HEK293 (cell line): ENCODE measurements at regions not wholly inside any gene's neighbourhood (a gene's known extent, or its start where the extent isn't known, plus 50 kb on each side); places are given as distances from the start of the nearest gene placed in this dataset.

Experiments
- CTCF ChIA-PET: fragments of 350-600 bp; formaldehyde crosslinking; extraction: SDS; loops from one replicate; lab custom pipeline; 2021; ENCODE audit warnings: antibody characterized with exemption; lab: Yijun Ruan, JAX
- POLR2A ChIA-PET: fragments of 300-600 bp; formaldehyde crosslinking; extraction: SDS; loops from one replicate; lab custom pipeline; 2020; ENCODE audit warnings: antibody characterized with exemption, inconsistent platforms; lab: Yijun Ruan, JAX
- H3K27ac ChIP-seq: fragments of 200-500 bp; sonication (Bioruptor generic); 2 replicates; pipeline ENCODE4 v1.5.1; 2014; ENCODE audit warnings: low read depth, low read length, control low read depth, inconsistent platforms; ENCODE audit errors: extremely low read depth
- H3K36me3 ChIP-seq, 2 experiments: fragments of 200-500 bp in 1 of 2; sonication (Bioruptor generic) in 1 of 2; 1 replicate in 1 of 2; 2 replicates in 1 of 2; pipeline ENCODE4 v1.5.1; 2014 to 2017; ENCODE audit warnings: inconsistent platforms in 2 of 2, low read length in 2 of 2; ENCODE audit not compliant: control insufficient read depth in 2 of 2, insufficient read depth in 1 of 2
- H3K4me1 ChIP-seq: fragments of 200-500 bp; sonication (Bioruptor generic); 2 replicates; pipeline ENCODE4 v1.5.1; 2014; ENCODE audit warnings: mild to moderate bottlenecking, low read length, inconsistent platforms; ENCODE audit not compliant: control insufficient read depth, insufficient read depth
- H3K4me3 ChIP-seq: 2 replicates; pipeline ENCODE4 v1.5.1; 2011; ENCODE audit warnings: low read depth, mild to moderate bottlenecking, control low read depth, low read length, moderate library complexity
- H3K9me3 ChIP-seq: fragments of 200-500 bp; sonication (Bioruptor generic); 2 replicates; pipeline ENCODE4 v1.5.1; 2014; ENCODE audit warnings: low read depth, low read length, inconsistent platforms; ENCODE audit not compliant: control insufficient read depth, insufficient read depth
- HOXC10 ChIP-seq: sonication (generic); formaldehyde crosslinking; IDR thresholded peaks from 2 replicates; pipeline ENCODE4 v1.8.1; 2023; ENCODE audit warnings: mild to moderate bottlenecking, missing genetic modification reagents
- SALL2 ChIP-seq: fragments of 450-650 bp; formaldehyde crosslinking; IDR thresholded peaks from 2 replicates; pipeline ENCODE4 v1.5.0; 2017; ENCODE audit warnings: missing biosample characterization, mild to moderate bottlenecking, missing genetic modification characterization, borderline replicate concordance
- SCRT1 ChIP-seq: fragments of 450-650 bp; formaldehyde crosslinking; IDR thresholded peaks from 2 replicates; pipeline ENCODE4 v1.5.1; 2016; ENCODE audit warnings: missing biosample characterization, missing genetic modification characterization, borderline replicate concordance
- SCRT2 ChIP-seq: fragments of 450-650 bp; formaldehyde crosslinking; IDR thresholded peaks from 2 replicates; pipeline ENCODE4 v1.5.1; 2016; ENCODE audit warnings: missing biosample characterization, missing genetic modification characterization
- SP7 ChIP-seq: fragments of 450-650 bp; formaldehyde crosslinking; IDR thresholded peaks from 2 replicates; pipeline ENCODE4 v1.5.1; 2016; ENCODE audit warnings: missing biosample characterization, missing genetic modification characterization
- TRIM28 ChIP-seq: IDR thresholded peaks from 2 replicates; pipeline ENCODE4 v1.6.1; 2011; ENCODE audit warnings: low read length, control low read depth, borderline replicate concordance
- ZNF112 ChIP-seq: fragments of 450-650 bp; formaldehyde crosslinking; IDR thresholded peaks from 2 replicates; pipeline ENCODE4 v1.5.0; 2017; ENCODE audit warnings: missing biosample characterization, missing genetic modification characterization
- ZNF138 ChIP-seq: fragments of 450-650 bp; formaldehyde crosslinking; IDR thresholded peaks from 2 replicates; pipeline ENCODE4 v1.5.1; 2016; ENCODE audit warnings: missing biosample characterization, missing genetic modification characterization, borderline replicate concordance
- ZNF157 ChIP-seq: fragments of 450-650 bp; formaldehyde crosslinking; IDR thresholded peaks from 2 replicates; pipeline ENCODE4 v1.5.1; 2016; ENCODE audit warnings: missing biosample characterization, missing genetic modification characterization
- ZNF184 ChIP-seq: fragments of 450-650 bp; IDR thresholded peaks from 2 replicates; pipeline ENCODE4 v1.5.1; 2018; ENCODE audit warnings: missing biosample characterization, mild to moderate bottlenecking, missing genetic modification characterization
- ZNF266 ChIP-seq: fragments of 450-650 bp; formaldehyde crosslinking; IDR thresholded peaks from 2 replicates; pipeline ENCODE4 v1.5.1; 2016; ENCODE audit warnings: missing biosample characterization, missing genetic modification characterization, low read depth
- ZNF747 ChIP-seq: fragments of 450-650 bp; formaldehyde crosslinking; IDR thresholded peaks from 2 replicates; pipeline ENCODE4 v1.5.1; 2016; ENCODE audit warnings: missing biosample characterization, missing genetic modification characterization
- ZNF791 ChIP-seq: fragments of 450-650 bp; formaldehyde crosslinking; IDR thresholded peaks from 2 replicates; pipeline ENCODE4 v1.5.1; 2016; ENCODE audit warnings: missing biosample characterization, missing genetic modification characterization
- TF ChIP-seq, protein P1 (sequence below): fragments of 450-650 bp; formaldehyde crosslinking; conservative IDR thresholded peaks from 2 replicates; pipeline ENCODE4 v1.5.1; 2016; ENCODE audit warnings: low read depth, missing biosample characterization, missing genetic modification characterization
- TF ChIP-seq, protein P2 (sequence below): fragments of 450-650 bp; formaldehyde crosslinking; IDR thresholded peaks from 2 replicates; pipeline ENCODE4 v1.5.1; 2016; ENCODE audit warnings: missing biosample characterization, missing genetic modification characterization
- TF ChIP-seq, protein P3 (sequence below): fragments of 450-650 bp; formaldehyde crosslinking; IDR thresholded peaks from 2 replicates; pipeline ENCODE4 v1.5.1; 2016; ENCODE audit warnings: missing biosample characterization, missing genetic modification characterization

DNA sequence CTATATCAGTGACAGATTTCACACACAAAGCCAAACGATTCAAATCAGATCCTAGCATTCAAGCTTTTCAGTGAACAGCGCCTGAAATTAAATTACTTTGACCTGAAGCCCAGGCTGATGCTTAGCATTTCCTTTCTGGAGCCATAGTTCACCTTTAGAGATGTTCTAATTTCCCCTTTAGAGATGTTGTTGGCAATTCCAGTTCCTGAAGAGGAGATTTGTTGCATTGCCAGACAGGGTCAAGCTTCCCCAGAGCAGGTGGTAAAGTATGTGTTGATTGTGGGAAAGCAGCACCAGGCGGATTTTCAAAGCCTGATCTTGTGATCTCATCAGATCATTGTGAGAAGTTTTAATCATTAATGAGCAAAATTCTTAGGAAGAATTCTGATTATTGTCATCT is 609.8 kb upstream of the KLF12 start (continued):
- TF ChIP-seq, protein P1, sequence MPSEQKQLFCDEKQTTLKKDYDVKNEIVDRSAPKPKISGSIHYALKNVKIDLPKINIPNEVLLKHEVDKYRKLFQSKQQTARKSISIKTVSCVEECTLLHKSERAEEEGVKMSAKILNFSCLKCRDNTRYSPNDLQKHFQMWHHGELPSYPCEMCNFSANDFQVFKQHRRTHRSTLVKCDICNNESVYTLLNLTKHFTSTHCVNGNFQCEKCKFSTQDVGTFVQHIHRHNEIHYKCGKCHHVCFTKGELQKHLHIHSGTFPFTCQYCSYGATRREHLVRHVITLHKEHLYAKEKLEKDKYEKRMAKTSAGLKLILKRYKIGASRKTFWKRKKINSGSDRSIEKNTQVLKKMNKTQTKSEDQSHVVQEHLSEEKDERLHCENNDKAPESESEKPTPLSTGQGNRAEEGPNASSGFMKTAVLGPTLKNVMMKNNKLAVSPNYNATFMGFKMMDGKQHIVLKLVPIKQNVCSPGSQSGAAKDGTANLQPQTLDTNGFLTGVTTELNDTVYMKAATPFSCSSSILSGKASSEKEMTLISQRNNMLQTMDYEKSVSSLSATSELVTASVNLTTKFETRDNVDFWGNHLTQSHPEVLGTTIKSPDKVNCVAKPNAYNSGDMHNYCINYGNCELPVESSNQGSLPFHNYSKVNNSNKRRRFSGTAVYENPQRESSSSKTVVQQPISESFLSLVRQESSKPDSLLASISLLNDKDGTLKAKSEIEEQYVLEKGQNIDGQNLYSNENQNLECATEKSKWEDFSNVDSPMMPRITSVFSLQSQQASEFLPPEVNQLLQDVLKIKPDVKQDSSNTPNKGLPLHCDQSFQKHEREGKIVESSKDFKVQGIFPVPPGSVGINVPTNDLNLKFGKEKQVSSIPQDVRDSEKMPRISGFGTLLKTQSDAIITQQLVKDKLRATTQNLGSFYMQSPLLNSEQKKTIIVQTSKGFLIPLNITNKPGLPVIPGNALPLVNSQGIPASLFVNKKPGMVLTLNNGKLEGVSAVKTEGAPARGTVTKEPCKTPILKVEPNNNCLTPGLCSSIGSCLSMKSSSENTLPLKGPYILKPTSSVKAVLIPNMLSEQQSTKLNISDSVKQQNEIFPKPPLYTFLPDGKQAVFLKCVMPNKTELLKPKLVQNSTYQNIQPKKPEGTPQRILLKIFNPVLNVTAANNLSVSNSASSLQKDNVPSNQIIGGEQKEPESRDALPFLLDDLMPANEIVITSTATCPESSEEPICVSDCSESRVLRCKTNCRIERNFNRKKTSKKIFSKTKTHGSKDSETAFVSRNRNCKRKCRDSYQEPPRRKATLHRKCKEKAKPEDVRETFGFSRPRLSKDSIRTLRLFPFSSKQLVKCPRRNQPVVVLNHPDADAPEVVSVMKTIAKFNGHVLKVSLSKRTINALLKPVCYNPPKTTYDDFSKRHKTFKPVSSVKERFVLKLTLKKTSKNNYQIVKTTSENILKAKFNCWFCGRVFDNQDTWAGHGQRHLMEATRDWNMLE (tag by site-specific recombination): no peak
- TF ChIP-seq HOXC10 (CRISPR knock-in tag): no peak

DNA sequence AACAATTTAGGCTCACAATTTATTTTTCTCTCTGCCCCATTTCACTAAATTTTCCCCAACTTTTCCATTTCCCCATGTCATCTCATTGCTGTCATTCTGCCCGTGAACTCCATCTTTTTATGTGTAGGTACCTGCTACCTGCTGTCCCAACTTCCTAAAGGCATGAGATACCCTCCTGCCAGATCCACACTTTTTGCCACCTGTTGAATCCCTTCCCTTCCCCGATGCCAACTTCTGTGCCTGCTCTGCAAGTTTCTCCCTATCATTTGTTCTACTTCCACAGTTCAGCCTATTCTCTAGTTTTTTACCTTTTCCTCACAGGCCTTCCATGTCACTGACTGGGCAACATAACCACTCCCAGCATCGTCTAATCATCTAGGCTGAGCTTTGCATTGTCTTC is 607.5 kb upstream of the KLF12 start:
- Histone ChIP-seq H3K36me3 (no peaks in the 10 kb centered on the region), H3K27ac (no peak overlapping the region), H3K4me1 (no peaks in the 10 kb centered on the region), H3K9me3 (no peaks in the 10 kb centered on the region), H3K4me3 (no peak overlapping the region)
- ChIA-PET POLR2A (no interaction called here), CTCF (no interaction called here)
- TF ChIP-seq, protein P2, sequence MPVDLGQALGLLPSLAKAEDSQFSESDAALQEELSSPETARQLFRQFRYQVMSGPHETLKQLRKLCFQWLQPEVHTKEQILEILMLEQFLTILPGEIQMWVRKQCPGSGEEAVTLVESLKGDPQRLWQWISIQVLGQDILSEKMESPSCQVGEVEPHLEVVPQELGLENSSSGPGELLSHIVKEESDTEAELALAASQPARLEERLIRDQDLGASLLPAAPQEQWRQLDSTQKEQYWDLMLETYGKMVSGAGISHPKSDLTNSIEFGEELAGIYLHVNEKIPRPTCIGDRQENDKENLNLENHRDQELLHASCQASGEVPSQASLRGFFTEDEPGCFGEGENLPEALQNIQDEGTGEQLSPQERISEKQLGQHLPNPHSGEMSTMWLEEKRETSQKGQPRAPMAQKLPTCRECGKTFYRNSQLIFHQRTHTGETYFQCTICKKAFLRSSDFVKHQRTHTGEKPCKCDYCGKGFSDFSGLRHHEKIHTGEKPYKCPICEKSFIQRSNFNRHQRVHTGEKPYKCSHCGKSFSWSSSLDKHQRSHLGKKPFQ (tag by site-specific recombination): no peak
- TF ChIP-seq ZNF138 (tag by site-specific recombination) (no peak), SCRT1 (tag by site-specific recombination) (peak; percentile 90), ZNF791 (no peak), ZNF747 (tag by site-specific recombination) (no peak), SCRT2 (peak; percentile 91), TRIM28 (no peak), SP7 (tag by site-specific recombination) (no peak), ZNF112 (tag by site-specific recombination) (no peak), ZNF157 (tag by site-specific recombination) (no peak), SALL2 (tag by site-specific recombination) (no peak), ZNF184 (tag by site-specific recombination) (no peak), ZNF266 (tag by site-specific recombination) (no peak)
- TF ChIP-seq, protein P3, sequence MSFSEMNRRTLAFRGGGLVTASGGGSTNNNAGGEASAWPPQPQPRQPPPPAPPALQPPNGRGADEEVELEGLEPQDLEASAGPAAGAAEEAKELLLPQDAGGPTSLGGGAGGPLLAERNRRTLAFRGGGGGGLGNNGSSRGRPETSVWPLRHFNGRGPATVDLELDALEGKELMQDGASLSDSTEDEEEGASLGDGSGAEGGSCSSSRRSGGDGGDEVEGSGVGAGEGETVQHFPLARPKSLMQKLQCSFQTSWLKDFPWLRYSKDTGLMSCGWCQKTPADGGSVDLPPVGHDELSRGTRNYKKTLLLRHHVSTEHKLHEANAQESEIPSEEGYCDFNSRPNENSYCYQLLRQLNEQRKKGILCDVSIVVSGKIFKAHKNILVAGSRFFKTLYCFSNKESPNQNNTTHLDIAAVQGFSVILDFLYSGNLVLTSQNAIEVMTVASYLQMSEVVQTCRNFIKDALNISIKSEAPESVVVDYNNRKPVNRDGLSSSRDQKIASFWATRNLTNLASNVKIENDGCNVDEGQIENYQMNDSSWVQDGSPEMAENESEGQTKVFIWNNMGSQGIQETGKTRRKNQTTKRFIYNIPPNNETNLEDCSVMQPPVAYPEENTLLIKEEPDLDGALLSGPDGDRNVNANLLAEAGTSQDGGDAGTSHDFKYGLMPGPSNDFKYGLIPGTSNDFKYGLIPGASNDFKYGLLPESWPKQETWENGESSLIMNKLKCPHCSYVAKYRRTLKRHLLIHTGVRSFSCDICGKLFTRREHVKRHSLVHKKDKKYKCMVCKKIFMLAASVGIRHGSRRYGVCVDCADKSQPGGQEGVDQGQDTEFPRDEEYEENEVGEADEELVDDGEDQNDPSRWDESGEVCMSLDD: no peak
